Ureter (tissue), 1 donor: ENCODE measurements at regions not wholly inside any gene's neighbourhood (a gene's known extent, or its start where the extent isn't known, plus 50 kb on each side); places are given as distances from the start of the nearest gene placed in this dataset.
A peak's percentile ranks its signal among the peaks of the same experiment; 100 is the strongest.

Experiments used
- DNase-seq: peaks from one replicate; pipeline ENCODE4 v3.0.0-alpha.2; 2020; ENCODE audit warnings: low spot score
- donor health status: DM: yes; HTN: yes; CAD: no.

DNA sequence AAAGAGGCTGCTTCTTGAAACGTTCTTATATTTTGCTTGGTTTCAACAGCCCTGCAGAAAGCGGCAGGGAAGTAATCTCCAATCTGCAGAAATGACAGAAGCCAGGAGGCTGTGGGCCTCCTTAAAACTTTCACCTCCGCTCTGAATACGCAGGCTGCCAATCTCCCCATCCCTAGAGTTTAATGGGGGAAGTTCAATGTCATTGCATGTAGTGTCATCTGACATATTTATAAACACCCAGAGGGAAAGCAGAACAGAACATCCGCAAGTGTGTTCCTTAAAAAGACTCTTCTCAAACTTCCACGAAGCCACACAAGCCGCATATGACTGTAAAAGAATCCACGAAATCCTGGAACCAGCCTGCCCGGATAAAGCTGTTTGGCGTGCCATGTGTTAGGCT is 148.8 kb upstream of the TBL1X start:
- no peak for DNase-seq

- no peak for DNase-seq
These were observed 147.7 kb upstream of the TBL1X start for GRCh38 chrX:9317176-9317575.

- no peak for DNase-seq
These were observed 146.6 kb upstream of the TBL1X start for GRCh38 chrX:9318213-9318612.

GRCh38 chrX:9318766-9319165 is 146.1 kb upstream of the TBL1X start:
- no peak for DNase-seq

- no peak for DNase-seq
These were observed 143.9 kb upstream of the TBL1X start for GRCh38 chrX:9320940-9321339.

- DNase-seq = no peak
These were observed 140.2 kb upstream of the TBL1X start for GRCh38 chrX:9324676-9325075.

GRCh38 chrX:9326369-9326768 is 138.5 kb upstream of the TBL1X start:
- no peak for DNase-seq

DNA sequence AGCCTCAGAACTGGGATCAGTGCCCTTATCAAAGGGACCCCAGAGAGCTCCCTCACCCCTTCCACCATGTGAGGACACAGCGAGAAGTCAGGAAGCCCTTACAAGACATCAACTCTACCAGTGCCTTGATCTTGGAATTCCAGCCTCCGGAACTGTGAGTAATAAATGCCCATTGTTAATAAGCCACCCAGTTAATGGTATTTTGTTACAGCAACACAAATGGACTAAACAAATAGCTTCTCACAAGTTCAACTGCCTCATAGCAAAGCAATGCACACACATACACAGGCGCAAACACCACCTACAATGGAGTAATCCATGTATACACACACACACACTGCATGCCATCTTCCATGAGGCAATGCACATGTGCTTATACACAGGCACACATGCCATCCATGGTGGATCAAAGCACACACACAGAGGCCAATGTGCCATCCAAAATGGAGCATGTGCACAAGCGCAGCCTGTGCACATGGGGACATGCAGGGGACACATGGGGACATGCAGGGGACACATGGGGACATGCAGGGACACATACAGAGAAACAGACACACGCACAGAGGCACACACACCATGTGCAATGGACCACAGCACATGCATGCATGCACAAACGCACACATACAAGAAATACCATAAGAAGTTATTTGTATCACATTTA is 137.6 kb upstream of the TBL1X start:
- no peak for DNase-seq

DNA sequence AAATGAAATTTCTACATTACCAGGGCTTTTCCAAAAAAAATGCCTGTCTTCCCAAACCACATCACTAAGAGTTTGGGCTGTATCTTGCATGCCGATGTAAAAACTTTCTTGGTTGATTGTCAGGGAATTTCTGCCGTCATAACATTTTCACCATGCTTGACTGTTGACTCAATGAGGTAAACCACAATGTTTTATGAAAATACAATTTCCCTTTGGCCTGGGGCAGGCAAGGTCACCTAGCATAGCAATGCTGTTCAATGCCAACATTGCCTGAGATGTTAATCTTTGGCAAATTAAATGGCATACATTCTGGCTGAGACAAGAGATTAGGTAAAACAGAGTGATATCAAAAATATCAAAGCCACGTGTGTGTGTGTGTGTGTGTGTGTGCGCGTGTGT is 137.1 kb upstream of the TBL1X start:
- DNase-seq = no peak

DNA sequence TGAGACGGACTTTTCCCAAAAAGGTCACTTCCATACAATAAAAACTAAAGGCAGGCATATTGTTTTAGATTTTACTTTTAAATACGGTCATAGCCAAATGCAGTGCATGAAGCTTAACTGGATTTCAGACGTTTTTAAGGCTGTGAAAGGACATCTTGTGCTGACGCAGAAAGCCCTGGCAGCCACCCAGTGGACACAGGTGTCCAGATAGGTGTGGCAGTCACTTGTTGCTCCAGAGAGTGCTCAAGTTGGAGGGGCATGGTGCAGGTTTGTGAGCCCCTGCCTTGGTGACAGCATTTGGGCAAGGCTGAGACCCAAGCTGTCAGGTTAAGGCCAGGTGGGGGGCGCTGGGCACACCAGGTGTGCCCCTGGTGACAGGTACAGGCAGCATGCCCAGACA is 135.8 kb upstream of the TBL1X start:
- no peak for DNase-seq

GRCh38 chrX:9330249-9330982 is 134.4 kb upstream of the TBL1X start:
- no peak for DNase-seq

DNA sequence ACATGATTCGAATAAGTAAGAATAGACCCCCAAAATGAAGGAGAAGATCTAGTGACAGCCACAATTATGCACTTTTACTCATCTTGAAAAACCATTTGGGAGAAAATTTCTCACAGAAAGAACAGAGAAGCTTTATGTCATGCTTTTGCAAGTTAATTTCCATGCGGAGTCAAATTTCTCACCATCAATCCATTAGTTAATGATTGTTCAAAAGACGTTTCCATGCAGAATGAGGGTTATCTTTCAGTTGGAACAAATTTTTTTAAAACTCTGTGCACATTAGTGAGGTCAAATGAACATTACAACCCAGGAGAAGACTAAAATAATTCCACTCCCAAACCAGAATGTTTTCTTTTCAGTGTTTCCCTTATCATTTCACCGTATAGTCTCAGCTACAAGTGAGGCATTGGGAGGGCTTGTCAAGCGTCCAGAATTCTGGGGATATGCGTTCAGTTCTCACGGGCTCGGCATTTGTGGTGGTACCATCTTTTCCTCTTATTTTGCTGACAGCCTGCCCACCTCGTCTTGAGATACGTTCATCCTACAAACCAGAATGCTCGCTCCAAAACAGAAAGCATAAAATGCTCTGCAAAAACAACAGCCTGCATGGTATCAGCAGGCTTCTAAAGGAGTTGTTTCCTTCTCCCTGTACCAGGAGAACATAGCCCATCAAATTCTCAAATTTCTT is 130.8 kb upstream of the TBL1X start:
- DNase-seq = no peak

DNA sequence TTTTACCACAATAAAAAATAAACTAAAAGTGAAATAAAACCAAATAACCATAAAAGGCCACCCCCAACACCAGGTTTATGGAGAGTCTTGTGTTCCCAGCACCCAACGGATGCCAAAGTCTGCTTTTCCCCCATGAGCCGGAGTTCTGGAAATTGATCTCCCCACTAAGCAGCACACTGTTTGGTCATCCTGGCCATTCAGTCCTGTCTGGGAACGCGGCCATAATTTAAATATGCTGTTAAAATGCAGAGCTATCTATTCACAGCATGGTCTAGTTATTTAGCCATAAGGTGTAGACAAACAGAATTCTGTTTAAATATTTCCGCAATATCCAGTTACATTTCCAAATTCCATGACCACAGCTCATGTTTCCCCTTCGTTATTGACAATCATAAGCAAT is 129.6 kb upstream of the TBL1X start:
- no peak for DNase-seq

GRCh38 chrX:9336456-9336855 is 128.4 kb upstream of the TBL1X start:
- DNase-seq = no peak

GRCh38 chrX:9337046-9337445 is 127.8 kb upstream of the TBL1X start:
- DNase-seq = no peak

DNA sequence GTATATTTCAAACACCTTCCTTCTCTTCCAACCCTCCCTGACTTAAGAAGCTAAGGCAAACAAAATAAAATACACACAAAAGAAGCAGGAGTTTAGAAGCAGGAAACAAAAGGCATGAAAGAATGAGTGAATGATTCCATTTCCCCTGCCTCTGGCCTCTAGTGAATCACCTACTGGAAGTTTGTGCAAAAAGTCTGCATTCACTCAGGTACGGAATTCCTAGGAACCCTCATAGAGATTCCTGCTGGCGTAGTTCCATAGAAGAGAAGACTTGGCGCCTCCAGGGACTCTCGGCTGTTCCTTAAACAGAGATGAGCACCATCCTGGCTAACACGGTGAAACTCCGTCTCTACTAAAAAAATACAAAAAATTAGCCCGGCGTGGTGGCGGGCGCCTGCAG is 125.9 kb upstream of the TBL1X start:
- DNase-seq = no peak

DNA sequence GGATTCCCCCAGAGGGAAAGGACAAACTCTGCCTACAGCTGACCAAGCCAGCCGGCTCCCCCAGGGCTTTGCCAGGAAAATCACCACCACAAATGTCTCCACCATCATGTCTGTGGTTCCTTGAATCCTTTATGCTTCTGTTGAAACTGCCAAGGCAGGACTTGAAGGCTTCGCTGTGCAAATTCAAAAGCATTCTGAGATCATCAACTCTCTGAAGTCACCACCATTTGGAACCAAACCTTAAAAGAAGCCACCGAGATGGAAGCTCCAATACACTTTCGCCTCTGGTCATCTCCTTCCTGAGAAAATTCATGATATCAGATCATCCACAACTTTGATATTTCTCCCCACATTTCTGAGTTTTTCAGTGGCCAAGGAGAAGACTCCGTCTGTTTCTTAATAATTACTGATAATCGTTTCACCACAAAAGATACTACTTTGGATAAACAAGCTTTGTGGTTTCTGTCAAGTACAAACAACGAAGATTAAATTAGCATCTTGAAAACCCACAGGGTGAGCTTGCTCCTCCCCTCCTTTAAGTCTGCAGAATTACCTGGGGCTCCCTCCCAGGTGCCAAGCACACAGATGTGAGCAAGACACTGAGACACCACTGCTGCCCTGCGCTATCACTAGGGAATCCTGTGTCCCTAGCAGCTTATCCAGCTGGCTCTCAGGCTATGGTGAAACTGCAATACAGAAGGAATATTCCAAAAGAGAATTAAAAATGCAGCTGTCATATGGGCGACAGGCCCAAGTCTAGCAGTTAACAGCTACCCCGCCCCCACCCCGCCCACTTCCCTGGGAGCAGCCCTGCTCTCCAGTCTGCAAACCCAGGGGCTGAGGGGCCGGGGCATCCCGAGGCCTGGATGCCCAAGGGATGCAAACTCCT is 125.0 kb upstream of the TBL1X start:
- DNase-seq = peak; percentile 47

DNA sequence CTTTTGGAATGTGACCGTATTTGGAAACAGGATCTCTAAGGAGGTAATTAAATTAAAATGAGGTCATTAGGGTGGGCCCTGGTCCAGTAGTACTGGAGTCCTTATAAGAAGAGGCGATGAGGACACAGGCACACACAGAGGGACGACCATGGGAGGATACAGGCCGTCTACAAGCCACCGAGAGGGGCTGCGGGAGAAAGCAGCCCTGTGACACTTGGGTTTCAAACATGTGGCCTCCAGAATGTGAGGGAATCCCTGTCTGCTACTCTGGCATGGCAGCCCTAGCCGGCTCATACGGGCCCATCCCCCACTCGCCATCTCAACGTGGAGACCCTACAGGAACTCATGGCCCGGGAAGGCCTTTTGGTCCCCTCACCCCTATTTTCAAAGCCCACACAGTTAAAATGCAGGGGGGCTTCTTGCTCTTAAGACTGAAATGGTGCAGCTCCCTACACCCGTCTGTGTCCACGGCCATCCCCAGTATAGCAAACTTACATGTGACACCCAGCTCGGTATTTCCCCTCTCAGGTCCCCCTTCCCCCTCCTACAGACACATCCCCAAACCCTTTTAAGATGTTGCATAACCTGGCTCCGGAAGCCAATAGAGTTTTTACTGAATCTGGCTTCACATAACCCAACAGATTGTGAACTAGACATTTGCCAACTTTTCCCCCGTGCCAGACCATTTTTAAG is 124.1 kb upstream of the TBL1X start:
- DNase-seq = peak; percentile 59

DNA sequence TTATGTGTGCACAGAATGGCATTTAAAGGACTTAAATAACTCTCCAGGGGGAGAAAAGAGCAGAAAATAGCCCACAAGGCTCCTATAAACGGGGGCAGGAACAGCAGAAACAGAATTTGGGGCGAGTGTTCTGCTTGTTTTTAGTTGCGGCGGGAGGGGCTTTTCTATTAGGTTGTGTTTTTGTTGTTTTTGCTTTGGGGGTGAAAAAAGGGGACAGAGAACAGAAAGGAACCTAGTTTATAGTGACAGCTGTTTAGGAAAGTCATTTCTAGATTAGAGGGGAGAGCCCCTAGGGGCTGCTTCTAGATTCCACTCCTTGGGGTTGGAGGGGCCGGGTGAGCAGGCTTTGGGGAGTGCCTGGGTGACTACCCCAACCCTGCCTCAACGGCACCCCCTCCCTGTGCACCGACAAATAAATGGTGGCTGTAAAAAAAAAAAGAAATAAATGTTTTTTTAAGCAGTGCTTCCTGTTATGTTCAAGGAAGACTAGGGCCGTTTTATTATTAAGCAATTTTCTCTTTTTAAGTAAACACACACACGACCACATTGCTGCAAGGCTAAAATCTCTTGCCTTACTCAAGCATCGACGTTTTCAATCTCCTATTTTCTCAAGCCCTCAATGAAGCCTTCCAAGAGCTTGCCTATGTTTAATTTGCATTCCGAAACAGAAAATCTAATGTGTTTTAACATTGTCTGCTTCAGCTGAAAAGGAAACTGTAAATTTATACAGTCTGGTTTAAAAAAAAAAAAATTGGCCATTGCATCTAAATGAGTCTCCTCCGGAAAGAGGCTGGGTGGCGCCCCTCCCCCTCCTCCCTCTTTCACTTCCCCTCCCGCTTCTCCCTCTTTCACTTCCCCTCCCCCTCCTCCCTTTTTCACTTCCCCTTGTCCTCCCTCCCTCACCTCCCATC is 123.3 kb upstream of the TBL1X start:
- peak; percentile 75 for DNase-seq

- DNase-seq = peak; percentile 90
These were observed 122.3 kb upstream of the TBL1X start for GRCh38 chrX:9342561-9343051.
